ENCODE measurements at regions not wholly inside any gene's neighbourhood (a gene's known extent, or its start where the extent isn't known, plus 50 kb on each side); places are given as distances from the start of the nearest gene placed in this dataset.
A peak's percentile ranks its signal among the peaks of the same experiment; 100 is the strongest.

- no peak overlapping the region for H3K27ac ChIP-seq
- intact Hi-C loops (cut with DNase I) = no loop called here
- H3K4me1 ChIP-seq = no peaks in the 10 kb centered on the region
- ATAC-seq (no peak), DNase-seq (no peak)
- no peak overlapping the region for H3K4me3 ChIP-seq
- no peak for TF ChIP-seq CTCF (IDR thresholded peaks at IDR 0.05)
- H3K27me3 ChIP-seq = no peaks in the 10 kb centered on the region
- H3K9me3 ChIP-seq = no peaks in the 10 kb centered on the region
- H3K36me3 ChIP-seq = no peaks in the 10 kb centered on the region
Observed at GRCh38 chr6:142545147-142545546, 243.3 kb downstream of the ADGRG6 start.

GRCh38 chr6:142548566-142548965 is 246.8 kb downstream of the ADGRG6 start:
- Histone ChIP-seq H3K36me3 (no peaks in the 10 kb centered on the region), H3K27ac (no peak overlapping the region), H3K4me1 (no peaks in the 10 kb centered on the region), H3K4me3 (no peak overlapping the region), H3K27me3 (no peaks in the 10 kb centered on the region), H3K9me3 (no peaks in the 10 kb centered on the region)
- TF ChIP-seq CTCF (IDR thresholded peaks at IDR 0.05) = no peak
- DNase-seq (no peak), ATAC-seq (no peak)
- intact Hi-C loops (cut with DNase I) = no loop called here

GRCh38 chr6:142550310-142551063 is 248.7 kb downstream of the ADGRG6 start:
- H3K36me3 ChIP-seq = no peaks in the 10 kb centered on the region
- H3K9me3 ChIP-seq = no peaks in the 10 kb centered on the region
- H3K4me1 ChIP-seq = no peaks in the 10 kb centered on the region
- H3K27ac ChIP-seq = no peak overlapping the region
- H3K4me3 ChIP-seq = no peak overlapping the region
- ATAC-seq = no peak
- no peak for DNase-seq
- no peak for TF ChIP-seq CTCF (IDR thresholded peaks at IDR 0.05)
- H3K27me3 ChIP-seq = no peaks in the 10 kb centered on the region
- intact Hi-C loops (cut with DNase I) = no loop called here

- H3K36me3 ChIP-seq = no peaks in the 10 kb centered on the region
- ATAC-seq = no peak
- H3K27me3 ChIP-seq = no peaks in the 10 kb centered on the region
- H3K9me3 ChIP-seq = no peaks in the 10 kb centered on the region
- H3K4me1 ChIP-seq = no peaks in the 10 kb centered on the region
- no peak overlapping the region for H3K27ac ChIP-seq
- intact Hi-C loops (cut with DNase I) = no loop called here
- no peak for TF ChIP-seq CTCF (IDR thresholded peaks at IDR 0.05)
- peak; percentile 55 for DNase-seq
- H3K4me3 ChIP-seq = no peak overlapping the region
Observed at GRCh38 chr6:142551274-142551811, 249.5 kb downstream of the ADGRG6 start.

GRCh38 chr6:142558786-142559185 is 257.0 kb downstream of the ADGRG6 start:
- H3K9me3 ChIP-seq = no peaks in the 10 kb centered on the region
- intact Hi-C loops (cut with DNase I) = no loop called here
- ATAC-seq (no peak), DNase-seq (no peak)
- no peak overlapping the region for H3K27ac ChIP-seq
- TF ChIP-seq CTCF (IDR thresholded peaks at IDR 0.05) = no peak
- no peaks in the 10 kb centered on the region for H3K36me3 ChIP-seq
- H3K27me3 ChIP-seq = no peaks in the 10 kb centered on the region
- H3K4me3 ChIP-seq = no peak overlapping the region
- H3K4me1 ChIP-seq = no peaks in the 10 kb centered on the region

Data from upper lobe of right lung (tissue), 1 donor.